Sigmoid colon (tissue), 6 donors: ENCODE measurements at regions not wholly inside any gene's neighbourhood (a gene's known extent, or its start where the extent isn't known, plus 50 kb on each side); places are given as distances from the start of the nearest gene placed in this dataset.

ENCODE experiments used
- DNase-seq: peaks from one replicate; pipeline ENCODE4 v3.0.0-alpha.2; 2019
- H3K27ac ChIP-seq, 4 donors: fragments of 200-600 bp; sonication (generic); one replicate each; pipeline ENCODE4 v1.5.1; 2016 to 2019; ENCODE audit warnings: mild to moderate bottlenecking in 1 of 4
- H3K27me3 ChIP-seq, 3 donors: fragments of 200-600 bp; sonication (generic); one replicate each; pipeline ENCODE4 v1.5.1; 2019; ENCODE audit warnings: mild to moderate bottlenecking in 1 of 3
- H3K36me3 ChIP-seq, 4 donors: fragments of 200-600 bp; sonication (generic); one replicate each; pipeline ENCODE4 v1.5.1; 2016 to 2019
- H3K4me1 ChIP-seq, 4 donors: fragments of 200-600 bp; sonication (generic); one replicate each; pipeline ENCODE4 v1.5.1; 2017 to 2019
- H3K4me3 ChIP-seq, 4 donors: fragments of 200-600 bp; sonication (generic); one replicate each; pipeline ENCODE4 v1.5.1; 2017 to 2019; ENCODE audit warnings: mild to moderate bottlenecking in 2 of 4, moderate library complexity in 1 of 4
- H3K9me3 ChIP-seq, 4 donors: fragments of 200-600 bp in 3 of 4; sonication (generic) in 3 of 4; one replicate each; pipeline versions ENCODE4 v1.5.1 to v1.6.1; 2013 to 2019
- CTCF ChIP-seq, 4 experiments: fragments of 450-650 bp in 3 of 4; fragments of 200-600 bp in 1 of 4; IDR thresholded peaks; one replicate each; pipeline ENCODE4 v1.5.1; 2016 to 2019; ENCODE audit warnings: antibody characterized with exemption in 4 of 4, mild to moderate bottlenecking in 3 of 4, moderate library complexity in 2 of 4
- EP300 ChIP-seq, 4 donors: sonication (generic); formaldehyde crosslinking; IDR thresholded peaks; one replicate each; pipeline ENCODE4 v1.6.1; 2017; ENCODE audit warnings: antibody characterized with exemption in 4 of 4
- POLR2A ChIP-seq, 2 donors: fragments of 450-650 bp; IDR thresholded peaks; one replicate each; pipeline ENCODE4 v1.6.1; 2016; ENCODE audit warnings: antibody characterized with exemption in 2 of 2, mild to moderate bottlenecking in 2 of 2, moderate library complexity in 2 of 2
- POLR2AphosphoS5 ChIP-seq, 4 donors: sonication (generic); formaldehyde crosslinking; IDR thresholded peaks; one replicate each; pipeline ENCODE4 v1.6.1; 2017; ENCODE audit warnings: antibody characterized with exemption in 4 of 4
- WGBS, 2 donors: extraction: QIAGEN DNeasy Blood & Tissue Kit; methylation state at CpG; one replicate each; pipeline ENCODE4 v1.1.7; 2013; 5-methylcytosine and 5-hydroxymethylcytosine counted together
- intact Hi-C: fragments of 100-400 bp; cut with DNase I; formaldehyde crosslinking; loops from one replicate; pipeline ENCODE4 v1.15.1; 2023
- donor health status: healthy with polysubstance abuse.
- donor health status: healthy.

DNA sequence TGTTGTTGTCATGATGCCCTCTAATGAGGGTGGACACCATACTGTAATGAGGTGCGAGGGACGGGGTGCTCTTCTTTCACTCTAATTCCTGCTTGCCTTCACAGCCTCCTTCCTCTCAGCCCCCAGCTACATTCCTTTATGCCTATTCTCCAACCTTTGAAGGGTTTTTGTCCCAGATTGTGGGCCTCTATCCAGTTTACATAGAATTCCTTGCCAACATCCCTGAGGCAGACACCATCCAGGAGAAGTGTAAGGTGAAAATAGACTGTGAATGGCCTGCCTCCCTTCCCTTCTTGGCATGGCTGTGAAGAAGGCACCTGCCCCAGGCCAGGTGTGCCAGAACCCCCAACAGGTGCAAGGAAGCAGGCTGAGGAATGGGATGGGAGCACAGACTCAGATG, 122.3 kb downstream of the CHST1 start:
- Histone ChIP-seq H3K4me1 (no peaks in the 10 kb centered on the region), H3K9me3 (no peaks in the 10 kb centered on the region), H3K27me3 (peaks cover 0 to 34% (median 0%) of the 10 kb centered on the region in 3 donors), H3K27ac (no peak overlapping the region), H3K36me3 (no peaks in the 10 kb centered on the region), H3K4me3 (no peak overlapping the region)
- no peak for TF ChIP-seq EP300 (IDR thresholded peaks at IDR 0.05)
- TF ChIP-seq CTCF (IDR thresholded peaks at IDR 0.05) = no peak
- no peak for TF ChIP-seq POLR2A (IDR thresholded peaks at IDR 0.05)
- TF ChIP-seq POLR2AphosphoS5 (IDR thresholded peaks at IDR 0.05) = no peak
- WGBS, 2 donors = 90 to 96% methylated on average over 2 of the region's 2 CpGs
- intact Hi-C loops = no loop called here
- DNase-seq = no peak

GRCh38 chr11:45541693-45542434, 123.6 kb downstream of the CHST1 start:
- H3K36me3 ChIP-seq = no peaks in the 10 kb centered on the region
- no peaks in the 10 kb centered on the region for H3K4me1 ChIP-seq
- no peak overlapping the region for H3K27ac ChIP-seq
- no peak for TF ChIP-seq CTCF (IDR thresholded peaks at IDR 0.05)
- TF ChIP-seq POLR2A (IDR thresholded peaks at IDR 0.05) = no peak
- no peak for TF ChIP-seq EP300 (IDR thresholded peaks at IDR 0.05)
- no peak for TF ChIP-seq POLR2AphosphoS5 (IDR thresholded peaks at IDR 0.05)
- no peaks in the 10 kb centered on the region for H3K9me3 ChIP-seq
- no peak for DNase-seq
- no peak overlapping the region for H3K4me3 ChIP-seq
- 71 to 72% methylated on average over 10 of the region's 10 CpGs for WGBS, 2 donors
- peaks cover 0 to 34% (median 0%) of the 10 kb centered on the region in 3 donors for H3K27me3 ChIP-seq
- intact Hi-C loops = no loop called here

GRCh38 chr11:45538939-45539338, 126.5 kb downstream of the CHST1 start:
- Histone ChIP-seq H3K27ac (no peak overlapping the region), H3K27me3 (peaks cover 0 to 27% (median 0%) of the 10 kb centered on the region in 3 donors), H3K4me3 (no peak overlapping the region), H3K9me3 (no peaks in the 10 kb centered on the region), H3K36me3 (no peaks in the 10 kb centered on the region), H3K4me1 (no peaks in the 10 kb centered on the region)
- intact Hi-C loops = no loop called here
- TF ChIP-seq POLR2A (IDR thresholded peaks at IDR 0.05) = no peak
- no peak for TF ChIP-seq EP300 (IDR thresholded peaks at IDR 0.05)
- no peak for TF ChIP-seq POLR2AphosphoS5 (IDR thresholded peaks at IDR 0.05)
- no peak for TF ChIP-seq CTCF (IDR thresholded peaks at IDR 0.05)
- WGBS, 2 donors = 30 to 61% methylated on average over 2 of the region's 2 CpGs
- DNase-seq = no peak

DNA sequence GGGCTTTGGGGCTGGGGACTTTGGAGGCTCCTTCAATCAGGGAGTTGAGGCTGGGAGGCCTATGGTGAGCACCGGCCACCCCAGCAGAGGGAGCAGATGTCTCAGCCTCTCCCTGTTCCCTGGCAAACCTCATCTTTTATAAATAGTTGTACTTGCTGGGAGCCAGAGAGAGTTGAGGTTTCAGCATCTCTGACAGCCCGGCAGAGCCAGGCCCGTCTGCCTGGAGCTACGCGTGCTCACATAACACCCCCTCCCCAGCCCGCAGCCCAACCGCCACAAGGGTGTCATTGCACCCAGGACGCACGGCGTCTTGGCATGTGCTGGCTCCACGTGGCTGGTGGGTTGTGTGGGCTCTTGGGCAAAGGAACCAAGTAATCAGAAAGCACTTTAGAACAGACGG, 127.1 kb downstream of the CHST1 start:
- intact Hi-C loops = no loop called here
- TF ChIP-seq POLR2A (IDR thresholded peaks at IDR 0.05) (no peak), EP300 (IDR thresholded peaks at IDR 0.05) (no peak), CTCF (IDR thresholded peaks at IDR 0.05) (no peak), POLR2AphosphoS5 (IDR thresholded peaks at IDR 0.05) (no peak)
- WGBS, 2 donors = 62 to 69% methylated on average over 12 of the region's 12 CpGs

DNA sequence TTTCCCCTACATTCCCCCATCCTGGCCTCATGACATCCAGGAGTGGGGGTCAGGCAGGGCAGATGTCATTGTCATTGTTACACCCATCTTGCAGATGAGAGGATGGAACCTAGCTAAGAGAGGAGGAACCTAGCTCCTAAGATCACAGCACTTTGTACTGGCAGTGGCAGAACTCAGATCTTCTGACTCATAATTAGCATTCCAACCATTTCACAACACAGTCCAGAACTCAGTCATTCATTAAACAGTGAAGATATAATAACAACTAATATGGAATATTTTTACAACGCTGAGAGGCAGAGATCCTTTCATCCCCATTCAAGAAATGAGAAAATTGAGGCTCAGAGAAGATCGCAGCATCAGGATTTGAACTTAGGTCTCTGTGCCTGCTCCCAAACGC, 127.8 kb downstream of the CHST1 start:
- peaks cover 0 to 19% (median 0%) of the 10 kb centered on the region in 3 donors for H3K27me3 ChIP-seq
- H3K27ac ChIP-seq = no peak overlapping the region
- H3K9me3 ChIP-seq = no peaks in the 10 kb centered on the region
- no peak overlapping the region for H3K4me3 ChIP-seq
- no peaks in the 10 kb centered on the region for H3K4me1 ChIP-seq
- intact Hi-C loops = no loop called here
- TF ChIP-seq CTCF (IDR thresholded peaks at IDR 0.05) = no peak
- no peak for TF ChIP-seq POLR2A (IDR thresholded peaks at IDR 0.05)
- TF ChIP-seq EP300 (IDR thresholded peaks at IDR 0.05) = no peak
- TF ChIP-seq POLR2AphosphoS5 (IDR thresholded peaks at IDR 0.05) = no peak
- H3K36me3 ChIP-seq = no peaks in the 10 kb centered on the region
- DNase-seq = no peak
- WGBS, 2 donors = 59 to 69% methylated on average over 3 of the region's 3 CpGs

More for the DNA sequence above, 127.1 kb downstream of the CHST1 start:
- Histone ChIP-seq H3K36me3 (no peaks in the 10 kb centered on the region), H3K4me3 (no peak overlapping the region), H3K27ac (no peak overlapping the region), H3K9me3 (no peaks in the 10 kb centered on the region), H3K4me1 (no peaks in the 10 kb centered on the region), H3K27me3 (peaks cover 0 to 24% (median 0%) of the 10 kb centered on the region in 3 donors)
- no peak for DNase-seq
